GM12878 (cell line): ENCODE measurements at regions not wholly inside any gene's neighbourhood (a gene's known extent, or its start where the extent isn't known, plus 50 kb on each side); places are given as distances from the start of the nearest gene placed in this dataset.

Experiments used
- ATAC-seq: fragments of 200-7000 bp; cut with Tn5 transposase; 3 replicates; pipeline ENCODE4 v1.9.1; 2020; ENCODE audit warnings: mild to moderate bottlenecking, moderate library complexity
- BruUV-seq: library from RNA; stranded (reverse); fragments of 400-500 nt; replicated peaks from 2 replicates; lab custom pipeline; 2021; lab: Mats Ljungman, UMichigan
- CTCF ChIA-PET: fragments of 300-600 bp; sonication (Branson Sonifier 250); formaldehyde crosslinking; extraction: SDS; loops from one replicate; lab custom pipeline; 2021; ENCODE audit warnings: inconsistent platforms; lab: Yijun Ruan, JAX
- POLR2A ChIA-PET: fragments of 350-600 bp; formaldehyde crosslinking; extraction: SDS; loops from one replicate; lab custom pipeline; 2021; ENCODE audit warnings: inconsistent platforms; lab: Charles Lee
- RAD21 ChIA-PET: fragments of 300-600 bp; sonication (Branson Sonifier 250); formaldehyde crosslinking; loops from one replicate; lab custom pipeline; 2023; ENCODE audit warnings: antibody characterized with exemption; ENCODE audit not compliant: unreplicated experiment; lab: Charles Lee
- SMC1A ChIA-PET: fragments of 300-600 bp; sonication (Branson Sonifier 250); formaldehyde crosslinking; loops from one replicate; lab custom pipeline; 2023; ENCODE audit not compliant: unreplicated experiment, uncharacterized antibody; lab: Charles Lee
- DNase-seq: peaks from one replicate; pipeline ENCODE4 v3.0.0-alpha.2; 2011; ENCODE audit warnings: low read depth, low spot score
- FAIRE-seq: peaks from 3 replicates; lab custom pipeline; 2011; peaks lifted over from hg19 to GRCh38; lab: Jason Lieb, UNC
- H2AFZ ChIP-seq: 2 replicates; pipeline ENCODE4 v1.6.0; 2011; ENCODE audit warnings: low read depth, low read length, control low read depth; ENCODE audit not compliant: control insufficient read depth
- H3K27ac ChIP-seq: 2 replicates; pipeline ENCODE4 v1.5.1; 2011; ENCODE audit warnings: control low read depth; ENCODE audit not compliant: control insufficient read depth, insufficient read depth
- H3K27me3 ChIP-seq, 2 experiments: replicated peaks in 1 of 2; 2 replicates each; pipeline versions ENCODE4 v1.6.0 to v1.6.1; 2011; ENCODE audit warnings: low read length in 1 of 2; ENCODE audit not compliant: control insufficient read depth in 2 of 2, insufficient read depth in 2 of 2
- H3K36me3 ChIP-seq, 2 experiments: 2 replicates each; pipeline ENCODE4 v1.5.1; 2011; ENCODE audit warnings: low read length in 1 of 2; ENCODE audit not compliant: control insufficient read depth in 2 of 2, insufficient read depth in 2 of 2
- H3K4me1 ChIP-seq: 2 replicates; pipeline ENCODE4 v1.6.1; 2011; ENCODE audit warnings: mild to moderate bottlenecking, low read length, moderate library complexity, mixed read lengths; ENCODE audit not compliant: control insufficient read depth, insufficient read depth
- H3K4me2 ChIP-seq: 2 replicates; pipeline ENCODE4 v1.6.0; 2011; ENCODE audit warnings: control low read depth; ENCODE audit not compliant: control insufficient read depth, insufficient read depth
- H3K4me3 ChIP-seq: fragments of 200-600 bp; sonication (generic); 2 replicates; pipeline ENCODE4 v1.5.1; 2016
- H3K79me2 ChIP-seq: 2 replicates; pipeline ENCODE4 v1.6.0; 2011; ENCODE audit warnings: low read length; ENCODE audit not compliant: control insufficient read depth, insufficient read depth
- H3K9ac ChIP-seq: 2 replicates; pipeline ENCODE4 v1.8.0; 2011; ENCODE audit warnings: low read length, control low read depth, mixed read lengths; ENCODE audit not compliant: control insufficient read depth, insufficient read depth
- H3K9me3 ChIP-seq: replicated peaks from 3 replicates; pipeline ENCODE4 v1.5.1; 2011; ENCODE audit warnings: mild to moderate bottlenecking, low read length; ENCODE audit not compliant: control insufficient read depth, insufficient read depth
- H4K20me1 ChIP-seq: 2 replicates; pipeline ENCODE4 v1.6.0; 2011; ENCODE audit not compliant: control insufficient read depth, insufficient read depth
- BCL11A ChIP-seq: IDR thresholded peaks from 2 replicates; pipeline ENCODE4 v1.6.1; 2011; ENCODE audit warnings: low read depth, low read length
- HDGF ChIP-seq: fragments of 450-650 bp; IDR thresholded peaks from 2 replicates; pipeline ENCODE4 v1.6.1; 2016; ENCODE audit warnings: antibody characterized with exemption
- KAT2A ChIP-seq: conservative IDR thresholded peaks from 2 replicates; pipeline ENCODE4 v1.6.1; 2011; ENCODE audit warnings: low read depth, low read length; ENCODE audit not compliant: control insufficient read depth
- MEF2A ChIP-seq: IDR thresholded peaks from 2 replicates; pipeline ENCODE4 v1.6.1; 2011; ENCODE audit warnings: low read depth, mild to moderate bottlenecking, low read length, moderate library complexity; ENCODE audit not compliant: insufficient read depth
- NFIC ChIP-seq: IDR thresholded peaks from 2 replicates; pipeline ENCODE4 v1.6.1; 2012; ENCODE audit warnings: low read depth, mild to moderate bottlenecking, inconsistent platforms, low read length, moderate library complexity
- NFXL1 ChIP-seq: fragments of 450-650 bp; IDR thresholded peaks from 2 replicates; pipeline ENCODE4 v1.6.1; 2017; ENCODE audit warnings: antibody characterized with exemption, mild to moderate bottlenecking, borderline replicate concordance
- NR2C1 ChIP-seq: fragments of 450-650 bp; IDR thresholded peaks from 2 replicates; pipeline ENCODE4 v1.6.1; 2017; ENCODE audit warnings: antibody characterized with exemption, mild to moderate bottlenecking, moderate library complexity
- NR2C2 ChIP-seq: IDR thresholded peaks from 2 replicates; pipeline ENCODE4 v1.6.1; 2011; ENCODE audit warnings: borderline replicate concordance, low read depth; ENCODE audit not compliant: control insufficient read depth, insufficient read length
- PAX8 ChIP-seq: fragments of 450-650 bp; IDR thresholded peaks from 2 replicates; pipeline ENCODE4 v1.6.1; 2017; ENCODE audit warnings: mild to moderate bottlenecking, moderate library complexity
- SP1 ChIP-seq: IDR thresholded peaks from one replicate; pipeline ENCODE4 v1.6.1; 2011; ENCODE audit warnings: low read depth, low read length
- SUZ12 ChIP-seq: fragments of 200-600 bp; sonication (generic); IDR thresholded peaks from one replicate; pipeline ENCODE4 v1.6.1; 2018; ENCODE audit warnings: antibody characterized with exemption, mild to moderate bottlenecking; ENCODE audit not compliant: unreplicated experiment
- WRNIP1 ChIP-seq: IDR thresholded peaks from 2 replicates; pipeline ENCODE4 v1.6.1; 2011; ENCODE audit warnings: low read depth, low read length, improper control_type of control experiment, borderline replicate concordance
- ZBTB40 ChIP-seq: fragments of 450-650 bp; IDR thresholded peaks from 2 replicates; pipeline ENCODE4 v1.6.1; 2016; ENCODE audit warnings: mild to moderate bottlenecking, moderate library complexity, borderline replicate concordance
- ZSCAN29 ChIP-seq: fragments of 450-650 bp; IDR thresholded peaks from 2 replicates; pipeline ENCODE4 v1.6.1; 2017; ENCODE audit warnings: mild to moderate bottlenecking, moderate library complexity
- WGBS: methylation state at CpG from one replicate; pipeline ENCODE4 v1.1.6; 2016; ENCODE audit warnings: low lambda C conversion rate; ENCODE audit not compliant: insufficient replicate concordance, insufficient coverage; ENCODE audit errors: missing lambda C conversion rate; 5-methylcytosine and 5-hydroxymethylcytosine counted together
- in situ Hi-C: fragments of 300-500 bp; cut with MboI; formaldehyde crosslinking; loops from 9 replicates; pipeline ENCODE4 v1.14.3; 2018; ENCODE audit warnings: mixed read lengths
- intact Hi-C: fragments of 100-400 bp; cut with micrococcal nuclease; formaldehyde crosslinking; loops from one replicate; pipeline ENCODE4 v1.14.2; 2022; ENCODE audit not compliant: unreplicated experiment
- TF ChIP-seq, protein P1 (sequence below): IDR thresholded peaks from 2 replicates; pipeline ENCODE4 v1.6.1; 2011; ENCODE audit warnings: borderline replicate concordance, low read depth, mild to moderate bottlenecking, moderate library complexity, low read length; ENCODE audit not compliant: insufficient read depth, poor library complexity, severe bottlenecking

GRCh38 chr19:32097620-32098019 lies 247.8 kb upstream of the ZNF507 start (continued):
- TF ChIP-seq, protein P1, sequence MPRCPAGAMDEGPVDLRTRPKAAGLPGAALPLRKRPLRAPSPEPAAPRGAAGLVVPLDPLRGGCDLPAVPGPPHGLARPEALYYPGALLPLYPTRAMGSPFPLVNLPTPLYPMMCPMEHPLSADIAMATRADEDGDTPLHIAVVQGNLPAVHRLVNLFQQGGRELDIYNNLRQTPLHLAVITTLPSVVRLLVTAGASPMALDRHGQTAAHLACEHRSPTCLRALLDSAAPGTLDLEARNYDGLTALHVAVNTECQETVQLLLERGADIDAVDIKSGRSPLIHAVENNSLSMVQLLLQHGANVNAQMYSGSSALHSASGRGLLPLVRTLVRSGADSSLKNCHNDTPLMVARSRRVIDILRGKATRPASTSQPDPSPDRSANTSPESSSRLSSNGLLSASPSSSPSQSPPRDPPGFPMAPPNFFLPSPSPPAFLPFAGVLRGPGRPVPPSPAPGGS = no peak
- TF ChIP-seq NFIC = no peak
- TF ChIP-seq KAT2A = no peak
- TF ChIP-seq WRNIP1 = no peak
- no peak for TF ChIP-seq SUZ12
- no peak for TF ChIP-seq BCL11A
- TF ChIP-seq MEF2A = no peak
- TF ChIP-seq NFXL1 = no peak

GRCh38 chr19:32098968-32099367 lies 246.4 kb upstream of the ZNF507 start:
- Histone ChIP-seq H3K79me2 (no peaks in the 10 kb centered on the region), H3K4me3 (no peak overlapping the region), H3K9me3 (no peaks in the 10 kb centered on the region; the same call in 2 of the 3 replicates), H4K20me1 (no peaks in the 10 kb centered on the region), H3K4me2 (no peak overlapping the region), H3K27me3 (no peaks in the 10 kb centered on the region), H3K4me1 (no peaks in the 10 kb centered on the region), H2AFZ (no peak overlapping the region), H3K36me3 (no peaks in the 10 kb centered on the region), H3K9ac (no peak overlapping the region), H3K27ac (no peak overlapping the region)
- no TSS peak for BruUV-seq
- 3% methylated on average over 6 of the region's 6 CpGs for WGBS
- TF ChIP-seq ZBTB40 (no peak), ZSCAN29 (no peak), SP1 (no peak), NR2C1 (no peak), MEF2A (no peak), HDGF (no peak), PAX8 (no peak), NR2C2 (no peak)
- no peak for ATAC-seq
- intact Hi-C loops = no loop called here
- ChIA-PET SMC1A (no interaction called here), POLR2A (no interaction called here), CTCF (no interaction called here), RAD21 (no interaction called here)
- in situ Hi-C loops = no loop called here
- no peak for FAIRE-seq
- DNase-seq = no peak
